Astrocyte (in vitro differentiated cells and primary cell): ENCODE measurements at regions not wholly inside any gene's neighbourhood (a gene's known extent, or its start where the extent isn't known, plus 50 kb on each side); places are given as distances from the start of the nearest gene placed in this dataset.
"Not testable (repeated sequence)": the region's sequence is repeated elsewhere in the genome, so short reads cannot be mapped to it uniquely, and the experiment has no call there.

ENCODE experiments used
- EZH2 ChIP-seq: IDR thresholded peaks from 2 replicates; pipeline ENCODE4 v1.6.1; 2012; ENCODE audit warnings: mild to moderate bottlenecking, low read length, inconsistent platforms; ENCODE audit not compliant: insufficient read depth
- TF ChIP-seq, protein P1 (sequence below): IDR thresholded peaks from 2 replicates; pipeline ENCODE4 v1.5.1; 2011; ENCODE audit warnings: low read depth, mild to moderate bottlenecking, inconsistent platforms, low read length, moderate library complexity; ENCODE audit not compliant: insufficient read depth

DNA sequence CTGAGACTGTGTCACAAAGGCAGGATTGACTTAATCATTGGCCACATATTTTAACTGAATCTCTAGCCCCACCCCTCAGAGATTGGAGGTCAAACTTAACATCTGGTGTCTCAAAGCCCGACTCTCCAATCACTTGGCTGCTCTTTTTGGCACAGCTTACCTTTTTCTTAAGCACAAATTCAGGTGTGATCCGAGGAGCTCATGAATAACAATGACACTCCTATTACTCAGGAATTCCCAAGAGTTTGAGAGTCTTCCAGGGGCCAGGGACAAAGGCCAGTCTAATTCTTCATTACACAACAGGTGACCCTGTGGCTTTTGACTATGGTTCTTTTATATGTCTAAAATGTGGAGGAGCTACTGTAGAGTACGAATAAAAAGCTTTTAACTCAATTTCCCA is 945.2 kb downstream of the SPATA31A7 start:
- TF ChIP-seq, protein P1, sequence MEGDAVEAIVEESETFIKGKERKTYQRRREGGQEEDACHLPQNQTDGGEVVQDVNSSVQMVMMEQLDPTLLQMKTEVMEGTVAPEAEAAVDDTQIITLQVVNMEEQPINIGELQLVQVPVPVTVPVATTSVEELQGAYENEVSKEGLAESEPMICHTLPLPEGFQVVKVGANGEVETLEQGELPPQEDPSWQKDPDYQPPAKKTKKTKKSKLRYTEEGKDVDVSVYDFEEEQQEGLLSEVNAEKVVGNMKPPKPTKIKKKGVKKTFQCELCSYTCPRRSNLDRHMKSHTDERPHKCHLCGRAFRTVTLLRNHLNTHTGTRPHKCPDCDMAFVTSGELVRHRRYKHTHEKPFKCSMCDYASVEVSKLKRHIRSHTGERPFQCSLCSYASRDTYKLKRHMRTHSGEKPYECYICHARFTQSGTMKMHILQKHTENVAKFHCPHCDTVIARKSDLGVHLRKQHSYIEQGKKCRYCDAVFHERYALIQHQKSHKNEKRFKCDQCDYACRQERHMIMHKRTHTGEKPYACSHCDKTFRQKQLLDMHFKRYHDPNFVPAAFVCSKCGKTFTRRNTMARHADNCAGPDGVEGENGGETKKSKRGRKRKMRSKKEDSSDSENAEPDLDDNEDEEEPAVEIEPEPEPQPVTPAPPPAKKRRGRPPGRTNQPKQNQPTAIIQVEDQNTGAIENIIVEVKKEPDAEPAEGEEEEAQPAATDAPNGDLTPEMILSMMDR = not testable (repeated sequence)
- not testable (repeated sequence) for TF ChIP-seq EZH2
